ENCODE measurements at regions not wholly inside any gene's neighbourhood (a gene's known extent, or its start where the extent isn't known, plus 50 kb on each side); places are given as distances from the start of the nearest gene placed in this dataset.

DNA sequence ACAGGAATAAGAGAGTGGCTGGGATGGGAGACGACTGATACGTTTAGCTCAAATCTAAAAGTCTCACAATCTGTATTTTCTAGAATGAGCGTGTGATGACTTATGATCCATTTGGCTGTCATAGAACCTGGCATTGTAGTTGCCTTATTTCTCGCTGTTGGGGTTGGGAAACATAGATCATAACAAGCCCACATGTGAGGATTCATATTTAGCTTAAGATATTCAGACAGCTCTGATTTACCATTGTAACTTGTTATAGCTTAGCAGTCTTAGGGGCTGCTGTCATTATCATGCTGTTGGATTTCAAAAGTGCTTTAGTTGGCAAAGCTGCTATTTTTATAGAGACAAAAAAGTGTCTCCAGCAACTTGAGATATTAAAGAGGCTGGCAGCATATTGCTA is 871.3 kb downstream of the ZPLD1 start:
- no peaks in the 10 kb centered on the region for H3K9me3 ChIP-seq (ENCODE audit: control insufficient read depth, low read depth, low read length)
- H3K27ac ChIP-seq (ENCODE audit: insufficient read length, low read depth, low read length), result no peak overlapping the region
- Mint-ChIP-seq H3K27me3 (ENCODE audit: low read depth) (peaks cover 3% of the 10 kb centered on the region; the same call in 1 of the 2 replicates), H3K4me3 (no peak overlapping the region), H3K4me1 (no peaks in the 10 kb centered on the region), H3K27ac (no peak overlapping the region), H3K36me3 (ENCODE audit: insufficient read depth in 1 of 3, low read depth in 3 of 3) (no peaks in the 10 kb centered on the region), H3K9me3 (no peaks in the 10 kb centered on the region; a peak in 1 of 5 replicates)
- H4K8ac ChIP-seq (replicated peaks; ENCODE audit: insufficient read length, low read depth, low read length), result no peak overlapping the region
- no peaks in the 10 kb centered on the region for H3K27me3 ChIP-seq (ENCODE audit: insufficient read depth, low read length)
- H3K9ac ChIP-seq (ENCODE audit: extremely low read depth, insufficient read length, low read length), result no peak overlapping the region
- no CpG with 5 or more reads among the region's 4 CpGs for WGBS (ENCODE audit: extremely low coverage, insufficient read length, low lambda C conversion rate)
- H2BK20ac ChIP-seq (ENCODE audit: low read depth, low read length, poor library complexity, severe bottlenecking), result no peak overlapping the region
- no peaks in the 10 kb centered on the region for H3K23me2 ChIP-seq (ENCODE audit: insufficient read length, low read depth, low read length, poor library complexity, severe bottlenecking)
- no peaks in the 10 kb centered on the region for H3K79me2 ChIP-seq (ENCODE audit: insufficient read depth, low read length)
- no peaks in the 10 kb centered on the region for H3K4me1 ChIP-seq (ENCODE audit: insufficient read depth, low read length)
- no peak overlapping the region for H3K14ac ChIP-seq (ENCODE audit: insufficient read depth, low read length)
- no peak overlapping the region for H2AK5ac ChIP-seq (ENCODE audit: insufficient read length, low read length)
- TF ChIP-seq, protein P1, sequence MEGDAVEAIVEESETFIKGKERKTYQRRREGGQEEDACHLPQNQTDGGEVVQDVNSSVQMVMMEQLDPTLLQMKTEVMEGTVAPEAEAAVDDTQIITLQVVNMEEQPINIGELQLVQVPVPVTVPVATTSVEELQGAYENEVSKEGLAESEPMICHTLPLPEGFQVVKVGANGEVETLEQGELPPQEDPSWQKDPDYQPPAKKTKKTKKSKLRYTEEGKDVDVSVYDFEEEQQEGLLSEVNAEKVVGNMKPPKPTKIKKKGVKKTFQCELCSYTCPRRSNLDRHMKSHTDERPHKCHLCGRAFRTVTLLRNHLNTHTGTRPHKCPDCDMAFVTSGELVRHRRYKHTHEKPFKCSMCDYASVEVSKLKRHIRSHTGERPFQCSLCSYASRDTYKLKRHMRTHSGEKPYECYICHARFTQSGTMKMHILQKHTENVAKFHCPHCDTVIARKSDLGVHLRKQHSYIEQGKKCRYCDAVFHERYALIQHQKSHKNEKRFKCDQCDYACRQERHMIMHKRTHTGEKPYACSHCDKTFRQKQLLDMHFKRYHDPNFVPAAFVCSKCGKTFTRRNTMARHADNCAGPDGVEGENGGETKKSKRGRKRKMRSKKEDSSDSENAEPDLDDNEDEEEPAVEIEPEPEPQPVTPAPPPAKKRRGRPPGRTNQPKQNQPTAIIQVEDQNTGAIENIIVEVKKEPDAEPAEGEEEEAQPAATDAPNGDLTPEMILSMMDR (conservative IDR thresholded peaks at IDR 0.05), result no peak
- no peak overlapping the region for H3T11ph ChIP-seq (ENCODE audit: low read length)
- no peak overlapping the region for H2BK12ac ChIP-seq (ENCODE audit: insufficient read length, low read depth, low read length)
- no peak overlapping the region for H2BK5ac ChIP-seq (ENCODE audit: insufficient read length, low read length)
- no peak overlapping the region for H2BK15ac ChIP-seq (ENCODE audit: low read depth, low read length)
- no peak overlapping the region for H2BK120ac ChIP-seq (ENCODE audit: low read depth, low read length, poor library complexity, severe bottlenecking)
- H3K56ac ChIP-seq (ENCODE audit: insufficient read length, low read depth, low read length), result no peak overlapping the region
- no peak overlapping the region for H3K18ac ChIP-seq (ENCODE audit: insufficient read length, low read depth, low read length)
- no peak overlapping the region for H2AFZ ChIP-seq (ENCODE audit: low read length)
- no peak for DNase-seq
- H4K20me1 ChIP-seq (ENCODE audit: control insufficient read depth, insufficient read depth, insufficient read length), result no peaks in the 10 kb centered on the region
- H3K4me2 ChIP-seq (ENCODE audit: insufficient read depth, insufficient read length, low read length), result no peak overlapping the region
- H3K23ac ChIP-seq (ENCODE audit: insufficient read length, low read depth, low read length), result no peak overlapping the region
- no peak overlapping the region for H4K5ac ChIP-seq (ENCODE audit: insufficient read length, low read depth, low read length)
- no peak overlapping the region for H4K91ac ChIP-seq (ENCODE audit: insufficient read length, low read depth, low read length)
- H3K79me1 ChIP-seq (ENCODE audit: insufficient read depth, low read depth, low read length, poor library complexity, severe bottlenecking), result no peaks in the 10 kb centered on the region
- no peak overlapping the region for H3K4ac ChIP-seq (ENCODE audit: low read depth, low read length)
